Progenitor cell of endocrine pancreas (in vitro differentiated cells): ENCODE measurements at regions not wholly inside any gene's neighbourhood (a gene's known extent, or its start where the extent isn't known, plus 50 kb on each side); places are given as distances from the start of the nearest gene placed in this dataset.

Experiments
- DNase-seq: peaks from one replicate; pipeline ENCODE4 v3.0.0; 2021; ENCODE audit warnings: low spot score; ENCODE audit not compliant: unreplicated experiment
- H3K27ac Mint-ChIP-seq: 2 replicates; pipeline ENCODE4 v1.8.0; 2021; ENCODE audit warnings: mild to moderate bottlenecking, moderate library complexity, mixed read lengths
- H3K27me3 Mint-ChIP-seq: 2 replicates; pipeline ENCODE4 v1.8.0; 2021; ENCODE audit warnings: mixed read lengths
- H3K36me3 Mint-ChIP-seq: 2 replicates; pipeline ENCODE4 v1.8.0; 2022; ENCODE audit warnings: mixed read lengths; ENCODE audit not compliant: insufficient read depth
- H3K4me1 Mint-ChIP-seq: 2 replicates; pipeline ENCODE4 v1.8.0; 2021; ENCODE audit warnings: low read depth, mixed read lengths
- H3K4me3 Mint-ChIP-seq: 2 replicates; pipeline ENCODE4 v1.8.0; 2021; ENCODE audit warnings: low read depth, mild to moderate bottlenecking, moderate library complexity, mixed read lengths
- H3K9me3 Mint-ChIP-seq: 2 replicates; pipeline ENCODE4 v1.8.0; 2021; ENCODE audit warnings: low read depth, mixed read lengths
- TF ChIP-seq, protein P1 (sequence below): fragments of 200-600 bp; sonication (generic); IDR thresholded peaks from one replicate; pipeline ENCODE4 v1.5.0; 2021; ENCODE audit warnings: antibody characterized with exemption, mild to moderate bottlenecking; ENCODE audit not compliant: unreplicated experiment

DNA sequence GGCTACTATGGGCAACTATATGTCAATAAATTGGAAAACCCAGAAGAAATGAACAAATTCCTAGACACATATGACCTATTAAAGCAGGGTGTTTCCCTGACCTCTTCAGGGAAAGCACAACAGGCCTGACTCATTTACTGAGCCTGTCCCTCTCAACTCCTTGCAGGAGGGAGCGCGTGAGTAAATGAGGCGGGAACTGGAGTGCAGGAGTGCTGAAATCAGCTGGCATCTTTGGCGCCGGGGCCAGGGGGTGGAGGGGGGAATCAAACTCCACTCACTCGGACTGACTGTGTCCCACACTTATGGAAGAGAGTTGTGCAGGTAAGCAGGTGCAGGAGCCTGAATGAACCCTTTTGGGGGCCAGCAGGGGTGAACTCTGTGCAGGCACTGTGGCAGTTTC is 671.2 kb upstream of the PTCHD4 start:
- Mint-ChIP-seq H3K27ac (no peak overlapping the region), H3K36me3 (no peaks in the 10 kb centered on the region), H3K27me3 (no peaks in the 10 kb centered on the region), H3K9me3 (peaks cover 13% of the 10 kb centered on the region), H3K4me3 (no peak overlapping the region), H3K4me1 (no peaks in the 10 kb centered on the region)
- DNase-seq: no peak
- TF ChIP-seq, protein P1, sequence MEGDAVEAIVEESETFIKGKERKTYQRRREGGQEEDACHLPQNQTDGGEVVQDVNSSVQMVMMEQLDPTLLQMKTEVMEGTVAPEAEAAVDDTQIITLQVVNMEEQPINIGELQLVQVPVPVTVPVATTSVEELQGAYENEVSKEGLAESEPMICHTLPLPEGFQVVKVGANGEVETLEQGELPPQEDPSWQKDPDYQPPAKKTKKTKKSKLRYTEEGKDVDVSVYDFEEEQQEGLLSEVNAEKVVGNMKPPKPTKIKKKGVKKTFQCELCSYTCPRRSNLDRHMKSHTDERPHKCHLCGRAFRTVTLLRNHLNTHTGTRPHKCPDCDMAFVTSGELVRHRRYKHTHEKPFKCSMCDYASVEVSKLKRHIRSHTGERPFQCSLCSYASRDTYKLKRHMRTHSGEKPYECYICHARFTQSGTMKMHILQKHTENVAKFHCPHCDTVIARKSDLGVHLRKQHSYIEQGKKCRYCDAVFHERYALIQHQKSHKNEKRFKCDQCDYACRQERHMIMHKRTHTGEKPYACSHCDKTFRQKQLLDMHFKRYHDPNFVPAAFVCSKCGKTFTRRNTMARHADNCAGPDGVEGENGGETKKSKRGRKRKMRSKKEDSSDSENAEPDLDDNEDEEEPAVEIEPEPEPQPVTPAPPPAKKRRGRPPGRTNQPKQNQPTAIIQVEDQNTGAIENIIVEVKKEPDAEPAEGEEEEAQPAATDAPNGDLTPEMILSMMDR: no peak

DNA sequence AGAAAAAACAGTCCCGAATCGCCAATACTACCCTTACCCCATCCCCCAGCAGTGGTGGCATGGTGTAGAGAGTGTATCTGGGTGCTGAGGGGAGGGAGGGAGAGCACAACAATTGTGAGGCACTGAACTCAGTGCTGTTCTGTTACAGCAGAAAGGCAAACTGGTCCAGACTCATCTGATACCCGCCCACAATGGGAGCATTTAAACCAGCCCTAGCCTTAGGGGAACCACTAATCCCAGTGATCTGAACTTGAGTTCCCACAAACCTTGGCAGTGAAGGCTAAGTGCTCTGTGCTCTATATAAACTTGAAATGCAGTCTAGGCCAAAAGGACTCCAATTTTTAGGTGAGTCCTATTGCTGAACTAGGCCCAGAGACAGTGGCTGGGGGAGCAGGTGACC is 666.4 kb upstream of the PTCHD4 start:
- Mint-ChIP-seq H3K4me1 (no peaks in the 10 kb centered on the region), H3K4me3 (no peak overlapping the region), H3K9me3 (peaks cover 10% of the 10 kb centered on the region), H3K27ac (no peak overlapping the region), H3K27me3 (no peaks in the 10 kb centered on the region), H3K36me3 (no peaks in the 10 kb centered on the region)
- TF ChIP-seq, protein P1: no peak
- no peak for DNase-seq

DNA sequence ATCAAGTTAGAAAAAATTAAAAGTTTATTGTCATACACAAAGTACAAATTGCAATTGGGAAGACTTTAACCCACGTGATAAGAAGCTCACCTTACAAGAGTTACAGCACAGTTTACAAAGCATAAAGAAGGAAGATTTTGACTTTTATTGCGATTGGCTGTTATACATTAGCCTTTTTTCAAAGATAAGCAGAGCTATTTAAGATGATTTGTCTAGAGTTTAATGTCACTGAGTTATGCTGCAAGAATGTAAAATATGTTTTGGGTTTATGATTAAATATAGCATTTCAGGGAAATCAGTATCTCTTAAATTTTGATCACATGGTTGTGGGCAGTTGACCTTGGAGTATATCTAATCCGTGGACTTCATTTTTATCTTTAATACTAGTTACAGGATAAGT is 664.2 kb upstream of the PTCHD4 start:
- Mint-ChIP-seq H3K4me1 (no peaks in the 10 kb centered on the region), H3K27ac (no peak overlapping the region), H3K9me3 (peaks cover 8% of the 10 kb centered on the region), H3K36me3 (no peaks in the 10 kb centered on the region), H3K27me3 (no peaks in the 10 kb centered on the region), H3K4me3 (no peak overlapping the region)
- TF ChIP-seq, protein P1: no peak
- no peak for DNase-seq

DNA sequence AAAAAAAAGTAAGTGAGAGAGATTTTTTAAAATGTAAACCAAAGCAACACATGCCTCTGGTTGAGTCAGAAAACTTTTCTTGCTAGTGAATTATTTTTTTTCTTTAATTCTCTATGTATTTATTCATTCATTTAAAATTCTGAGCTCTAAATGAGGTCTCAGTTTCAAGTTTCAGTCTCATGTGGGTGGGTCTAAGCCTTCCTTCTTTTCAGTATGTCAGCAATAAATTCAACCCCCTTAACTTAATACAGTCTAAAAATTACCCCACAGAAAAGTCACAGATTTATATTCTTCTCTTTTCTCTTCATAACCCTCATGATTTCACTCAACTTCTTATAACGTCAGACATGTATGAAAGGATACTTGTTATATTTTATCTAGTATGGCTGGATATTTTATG is 663.3 kb upstream of the PTCHD4 start:
- H3K4me1 Mint-ChIP-seq: no peaks in the 10 kb centered on the region
- DNase-seq: no peak
- H3K4me3 Mint-ChIP-seq: no peak overlapping the region
- no peak overlapping the region for H3K27ac Mint-ChIP-seq
- H3K9me3 Mint-ChIP-seq: peaks cover 3% of the 10 kb centered on the region
- H3K36me3 Mint-ChIP-seq: no peaks in the 10 kb centered on the region
- H3K27me3 Mint-ChIP-seq: no peaks in the 10 kb centered on the region
- TF ChIP-seq, protein P1: no peak

DNA sequence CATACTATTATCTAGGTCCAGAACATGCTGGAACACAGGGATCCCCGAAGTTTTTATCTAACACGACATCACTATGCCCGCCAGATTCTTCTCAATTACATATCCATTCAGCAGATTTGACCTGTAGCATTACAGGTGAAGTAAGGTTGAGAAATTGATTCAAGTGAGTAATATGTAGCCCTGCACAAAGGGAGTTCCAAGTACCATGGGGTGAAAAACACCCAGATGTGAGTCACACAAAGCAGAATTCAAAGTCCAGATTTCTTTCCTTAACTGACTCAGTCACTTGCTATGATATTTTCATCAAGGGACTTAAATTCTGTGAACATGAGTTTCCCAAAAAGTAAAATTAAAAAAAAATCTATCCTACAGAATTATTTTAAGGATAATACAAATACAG is 655.4 kb upstream of the PTCHD4 start:
- Mint-ChIP-seq H3K4me1 (peaks cover 3% of the 10 kb centered on the region), H3K9me3 (no peaks in the 10 kb centered on the region), H3K36me3 (no peaks in the 10 kb centered on the region), H3K27me3 (no peaks in the 10 kb centered on the region), H3K27ac (no peak overlapping the region), H3K4me3 (no peak overlapping the region)
- TF ChIP-seq, protein P1: no peak
- DNase-seq: no peak
